ENCODE measurements at regions not wholly inside any gene's neighbourhood (a gene's known extent, or its start where the extent isn't known, plus 50 kb on each side); places are given as distances from the start of the nearest gene placed in this dataset.

DNA sequence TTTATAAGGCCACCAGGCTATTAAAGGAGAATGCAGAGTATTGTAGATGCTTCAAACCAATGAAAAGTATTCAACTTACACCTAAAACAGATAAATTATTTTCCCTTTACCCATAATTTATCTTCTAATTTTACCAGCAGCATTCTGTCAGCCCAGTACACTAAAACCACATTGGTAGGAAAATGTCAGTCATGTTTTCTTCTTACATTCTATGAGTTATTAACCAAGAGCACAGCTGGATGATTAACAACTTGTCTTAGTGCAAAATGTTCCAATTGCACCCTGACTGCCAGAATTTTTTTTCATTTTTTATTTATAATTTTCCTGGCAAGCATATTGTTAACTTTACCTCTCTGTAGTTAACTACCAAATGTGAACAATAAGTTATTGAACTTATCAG is 79.0 kb upstream of the WDR75 start:
- H3K9me3 ChIP-seq (ENCODE audit: low read length): no peaks in the 10 kb centered on the region
- no peaks in the 10 kb centered on the region for H3K4me1 ChIP-seq (ENCODE audit: insufficient read depth, low read length, severe bottlenecking)
- no peak overlapping the region for H3K4me2 ChIP-seq (ENCODE audit: low read length)
- H4K20me1 ChIP-seq (ENCODE audit: insufficient read depth, low read length): no peaks in the 10 kb centered on the region
- no peak overlapping the region for H2AFZ ChIP-seq (ENCODE audit: low read length)
- no peaks in the 10 kb centered on the region for H3K27me3 ChIP-seq (ENCODE audit: insufficient read depth, low read length)
- no peak overlapping the region for H3K27ac ChIP-seq (ENCODE audit: low read depth, low read length, poor library complexity, severe bottlenecking)
- H3K36me3 ChIP-seq (ENCODE audit: insufficient read depth, low read length): no peaks in the 10 kb centered on the region
- H3F3A ChIP-seq (ENCODE audit: insufficient read depth, low read length): no peaks in the 10 kb centered on the region
- no peaks in the 10 kb centered on the region for H3K9me2 ChIP-seq (ENCODE audit: low read depth, low read length)
- H3K4me3 ChIP-seq (ENCODE audit: low read depth, low read length, poor library complexity, severe bottlenecking): no peak overlapping the region
- no peaks in the 10 kb centered on the region for H3K79me2 ChIP-seq (ENCODE audit: insufficient read depth, low read length)
- no peak overlapping the region for H3K9ac ChIP-seq (ENCODE audit: low read length)
- TF ChIP-seq, protein P1, sequence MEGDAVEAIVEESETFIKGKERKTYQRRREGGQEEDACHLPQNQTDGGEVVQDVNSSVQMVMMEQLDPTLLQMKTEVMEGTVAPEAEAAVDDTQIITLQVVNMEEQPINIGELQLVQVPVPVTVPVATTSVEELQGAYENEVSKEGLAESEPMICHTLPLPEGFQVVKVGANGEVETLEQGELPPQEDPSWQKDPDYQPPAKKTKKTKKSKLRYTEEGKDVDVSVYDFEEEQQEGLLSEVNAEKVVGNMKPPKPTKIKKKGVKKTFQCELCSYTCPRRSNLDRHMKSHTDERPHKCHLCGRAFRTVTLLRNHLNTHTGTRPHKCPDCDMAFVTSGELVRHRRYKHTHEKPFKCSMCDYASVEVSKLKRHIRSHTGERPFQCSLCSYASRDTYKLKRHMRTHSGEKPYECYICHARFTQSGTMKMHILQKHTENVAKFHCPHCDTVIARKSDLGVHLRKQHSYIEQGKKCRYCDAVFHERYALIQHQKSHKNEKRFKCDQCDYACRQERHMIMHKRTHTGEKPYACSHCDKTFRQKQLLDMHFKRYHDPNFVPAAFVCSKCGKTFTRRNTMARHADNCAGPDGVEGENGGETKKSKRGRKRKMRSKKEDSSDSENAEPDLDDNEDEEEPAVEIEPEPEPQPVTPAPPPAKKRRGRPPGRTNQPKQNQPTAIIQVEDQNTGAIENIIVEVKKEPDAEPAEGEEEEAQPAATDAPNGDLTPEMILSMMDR (IDR thresholded peaks at IDR 0.05; ENCODE audit: low read length): no peak
- no peak for TF ChIP-seq EZH2 (IDR thresholded peaks at IDR 0.05; ENCODE audit: borderline replicate concordance, low read length)

DNA sequence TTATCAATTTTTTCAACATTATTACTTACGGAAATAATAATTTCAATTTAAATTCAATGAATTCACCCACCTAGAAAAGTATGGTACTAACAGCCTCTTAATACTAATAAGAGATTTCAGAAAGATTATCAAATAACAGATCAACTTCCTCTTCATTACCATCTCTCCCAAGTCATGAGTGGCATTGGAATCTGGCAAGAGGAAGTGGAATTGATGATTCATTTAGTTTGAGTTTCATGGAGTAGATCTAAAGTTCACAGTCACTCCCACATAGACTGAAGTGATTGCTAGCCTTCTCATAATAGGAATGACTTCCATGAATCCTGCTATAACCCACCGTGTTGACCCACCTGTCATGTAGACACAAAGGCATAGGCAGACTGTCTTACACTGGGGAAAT is 77.7 kb upstream of the WDR75 start:
- H3K27me3 ChIP-seq (ENCODE audit: insufficient read depth, low read length): no peaks in the 10 kb centered on the region
- no peak overlapping the region for H3K4me2 ChIP-seq (ENCODE audit: low read length)
- H3K9me2 ChIP-seq (ENCODE audit: low read depth, low read length): no peaks in the 10 kb centered on the region
- no peaks in the 10 kb centered on the region for H3K4me1 ChIP-seq (ENCODE audit: insufficient read depth, low read length, severe bottlenecking)
- H3K27ac ChIP-seq (ENCODE audit: low read depth, low read length, poor library complexity, severe bottlenecking): no peak overlapping the region
- no peaks in the 10 kb centered on the region for H4K20me1 ChIP-seq (ENCODE audit: insufficient read depth, low read length)
- no peak overlapping the region for H2AFZ ChIP-seq (ENCODE audit: low read length)
- H3K36me3 ChIP-seq (ENCODE audit: insufficient read depth, low read length): no peaks in the 10 kb centered on the region
- no peak overlapping the region for H3K9ac ChIP-seq (ENCODE audit: low read length)
- H3K79me2 ChIP-seq (ENCODE audit: insufficient read depth, low read length): no peaks in the 10 kb centered on the region
- no peaks in the 10 kb centered on the region for H3K9me3 ChIP-seq (ENCODE audit: low read length)
- no peaks in the 10 kb centered on the region for H3F3A ChIP-seq (ENCODE audit: insufficient read depth, low read length)
- TF ChIP-seq, protein P1 (IDR thresholded peaks at IDR 0.05; ENCODE audit: low read length): no peak
- TF ChIP-seq EZH2 (IDR thresholded peaks at IDR 0.05; ENCODE audit: borderline replicate concordance, low read length): no peak
- no peak overlapping the region for H3K4me3 ChIP-seq (ENCODE audit: low read depth, low read length, poor library complexity, severe bottlenecking)

DNA sequence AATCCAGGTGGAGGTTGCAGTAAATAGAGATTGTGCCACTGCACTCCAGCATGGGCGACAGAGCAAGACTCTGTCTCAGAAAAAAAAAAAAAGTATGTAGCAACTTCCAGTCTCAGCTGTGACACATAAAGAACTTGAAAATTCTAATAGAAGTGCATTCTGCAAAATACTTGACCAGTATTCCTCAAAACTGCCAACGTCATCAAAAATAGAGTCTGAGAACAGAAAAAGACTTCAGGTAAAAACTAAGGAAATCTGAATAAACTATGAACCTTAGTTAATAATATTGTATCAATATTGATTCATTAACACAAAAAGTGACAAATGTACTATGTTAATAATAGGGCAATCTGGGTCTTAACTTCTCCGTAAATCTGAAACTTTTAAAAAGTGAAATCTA is 76.7 kb upstream of the WDR75 start:
- Histone ChIP-seq H3K79me2 (ENCODE audit: insufficient read depth, low read length) (no peaks in the 10 kb centered on the region), H4K20me1 (ENCODE audit: insufficient read depth, low read length) (no peaks in the 10 kb centered on the region), H3K4me3 (ENCODE audit: low read depth, low read length, poor library complexity, severe bottlenecking) (no peak overlapping the region), H2AFZ (ENCODE audit: low read length) (no peak overlapping the region), H3F3A (ENCODE audit: insufficient read depth, low read length) (no peaks in the 10 kb centered on the region), H3K36me3 (ENCODE audit: insufficient read depth, low read length) (no peaks in the 10 kb centered on the region), H3K9me2 (ENCODE audit: low read depth, low read length) (no peaks in the 10 kb centered on the region), H3K4me2 (ENCODE audit: low read length) (no peak overlapping the region), H3K9ac (ENCODE audit: low read length) (no peak overlapping the region), H3K9me3 (ENCODE audit: low read length) (no peaks in the 10 kb centered on the region), H3K27me3 (ENCODE audit: insufficient read depth, low read length) (no peaks in the 10 kb centered on the region), H3K4me1 (ENCODE audit: insufficient read depth, low read length, severe bottlenecking) (no peaks in the 10 kb centered on the region), H3K27ac (ENCODE audit: low read depth, low read length, poor library complexity, severe bottlenecking) (no peak overlapping the region)
- no peak for TF ChIP-seq EZH2 (IDR thresholded peaks at IDR 0.05; ENCODE audit: borderline replicate concordance, low read length)
- TF ChIP-seq, protein P1 (IDR thresholded peaks at IDR 0.05; ENCODE audit: low read length): no peak
